Bone marrow (tissue), 2 donors: ENCODE measurements at regions not wholly inside any gene's neighbourhood (a gene's known extent, or its start where the extent isn't known, plus 50 kb on each side); places are given as distances from the start of the nearest gene placed in this dataset.
A peak's percentile ranks its signal among the peaks of the same experiment; 100 is the strongest.
"Not testable (repeated sequence)": the region's sequence is repeated elsewhere in the genome, so short reads cannot be mapped to it uniquely, and the experiment has no call there.

Experiments used
- DNase-seq, 2 donors: peaks; one replicate each; lab custom pipeline; 2025; lab: John Stamatoyannopoulos, UW

GRCh38 chr13:94902722-94903407, 190.5 kb upstream of the SOX21 start:
- no peak for DNase-seq

- DNase-seq, result no peak
These were observed 188.7 kb upstream of the SOX21 start for GRCh38 chr13:94901070-94901469.

DNA sequence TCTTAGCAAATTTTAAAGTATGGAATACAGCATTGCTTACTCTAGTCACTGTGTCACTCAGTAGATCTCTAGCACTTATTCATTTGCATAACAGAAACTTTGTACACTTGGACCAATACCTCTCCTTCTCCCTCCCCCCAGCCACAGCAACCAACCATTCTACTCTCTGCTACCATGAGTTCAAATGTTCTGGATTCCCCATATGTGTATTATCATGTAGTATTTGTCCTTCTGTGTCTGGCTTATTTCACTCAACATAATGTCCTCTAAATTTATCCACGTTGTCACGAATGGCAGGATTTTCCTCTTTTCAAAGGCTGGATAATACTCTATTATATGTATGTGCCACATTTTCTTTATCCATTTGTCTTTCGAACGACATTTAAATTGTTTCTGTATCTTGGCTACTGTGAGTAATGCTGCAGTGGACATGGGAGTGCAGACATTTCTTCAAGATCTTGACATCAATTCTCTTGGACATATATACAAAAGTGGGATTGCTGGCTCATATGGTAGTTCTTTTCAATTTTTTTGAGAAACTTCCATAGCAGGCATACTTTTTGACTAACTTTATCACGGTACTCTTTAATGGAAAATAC, 184.5 kb upstream of the SOX21 start:
- no peak for DNase-seq

GRCh38 chr13:94896238-94896637, 183.9 kb upstream of the SOX21 start:
- no peak for DNase-seq

- no peak for DNase-seq
These were observed 173.8 kb upstream of the SOX21 start for GRCh38 chr13:94886191-94886590.

- DNase-seq, result no peak
These were observed 168.1 kb upstream of the SOX21 start for GRCh38 chr13:94880463-94880862.

DNA sequence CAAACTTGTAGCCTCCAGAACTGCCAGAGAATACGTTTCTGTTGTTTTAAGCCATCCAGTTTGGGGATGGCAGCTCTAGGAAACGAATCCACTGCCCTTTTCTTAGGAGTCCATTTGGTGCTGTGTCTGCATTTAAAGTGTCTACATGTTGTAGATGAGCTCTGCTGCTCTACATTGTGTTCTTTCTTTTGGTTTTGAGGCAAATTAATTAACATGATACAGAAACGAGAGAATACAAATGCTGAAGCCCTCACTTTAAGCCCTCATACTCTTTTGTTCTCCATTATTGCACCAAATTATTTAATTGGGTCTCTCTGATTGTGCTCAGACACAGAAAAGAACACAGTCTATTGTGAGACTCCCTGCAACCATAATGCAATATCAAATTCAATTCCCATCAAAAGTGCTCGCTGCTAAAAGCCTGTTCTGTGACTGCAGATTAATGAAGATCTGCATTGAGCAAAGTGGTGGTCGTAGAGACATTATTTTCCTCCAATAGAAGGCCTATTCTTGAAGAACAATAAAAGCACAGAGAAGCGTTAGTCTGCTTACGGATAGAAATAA, 166.3 kb upstream of the SOX21 start:
- DNase-seq, result no peak

- DNase-seq, result no peak
These were observed 152.1 kb upstream of the SOX21 start for GRCh38 chr13:94864474-94864873.

DNA sequence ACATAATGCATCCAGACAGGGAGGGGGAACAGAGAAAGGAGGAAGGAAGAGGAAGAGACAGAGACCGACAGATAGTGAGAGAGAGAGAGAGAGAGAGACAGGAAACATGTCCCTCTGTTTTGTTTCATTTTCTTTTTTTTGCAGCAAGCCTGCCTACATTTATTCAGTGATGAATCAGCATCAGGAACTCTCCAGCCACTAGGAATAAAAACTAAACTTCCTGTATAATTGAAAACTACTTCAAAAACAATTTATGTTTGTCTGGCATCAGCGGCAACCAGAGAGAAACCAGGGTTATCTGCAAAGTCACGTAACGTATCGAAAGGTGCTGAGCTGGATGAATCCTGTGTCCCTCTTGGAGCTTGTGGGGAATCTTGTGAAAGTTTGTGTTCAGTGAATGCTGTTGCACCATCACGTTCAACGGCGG, 148.6 kb upstream of the SOX21 start:
- peak in 1 of 2 donors; percentile 68 for DNase-seq

DNA sequence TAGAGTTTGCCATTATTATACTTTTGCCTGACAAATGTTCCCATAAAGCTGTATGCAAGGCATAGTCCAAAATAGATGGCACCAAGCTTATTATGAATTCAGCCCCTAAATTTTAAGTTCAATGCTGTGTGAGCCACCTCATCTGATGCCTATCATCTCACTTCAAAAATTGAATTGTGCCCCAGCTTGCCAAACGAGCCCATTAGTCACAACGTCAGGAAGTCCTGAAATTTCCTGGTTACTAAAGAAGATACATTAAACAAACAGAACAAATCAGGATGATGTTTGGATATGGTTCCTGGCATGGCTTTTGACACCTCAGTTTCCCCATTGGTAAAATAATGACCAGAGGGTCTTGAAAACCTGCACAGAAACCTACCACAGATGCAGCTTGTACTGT, 147.5 kb upstream of the SOX21 start:
- no peak for DNase-seq

DNA sequence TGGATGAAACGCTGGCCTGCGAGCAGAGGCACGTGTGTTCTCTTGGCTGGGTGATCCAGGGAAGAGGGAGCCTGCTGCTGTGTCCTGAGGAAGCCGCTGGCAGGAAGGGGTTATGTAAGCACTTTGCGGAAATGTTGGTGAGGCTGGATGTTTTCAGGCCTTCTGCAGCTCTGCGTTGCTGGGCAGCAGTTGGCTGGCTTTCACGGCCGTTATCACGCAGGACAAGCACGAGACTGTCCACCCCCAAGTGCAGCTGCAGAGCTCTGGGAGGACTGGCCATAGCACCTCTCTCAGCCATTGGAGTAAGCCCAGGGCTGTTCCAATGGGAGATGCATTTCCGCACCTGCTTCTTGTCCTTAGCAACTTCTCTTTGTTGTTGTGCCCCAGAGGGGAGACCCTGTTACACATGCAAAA, 146.9 kb upstream of the SOX21 start:
- no peak for DNase-seq

GRCh38 chr13:94858856-94859255, 146.5 kb upstream of the SOX21 start:
- DNase-seq, result no peak

- no peak for DNase-seq
These were observed 142.3 kb upstream of the SOX21 start for GRCh38 chr13:94854688-94855087.

- DNase-seq, result no peak
These were observed 139.2 kb upstream of the SOX21 start for GRCh38 chr13:94851576-94851975.

- DNase-seq, result no peak
These were observed 136.9 kb upstream of the SOX21 start for GRCh38 chr13:94849254-94849653.

DNA sequence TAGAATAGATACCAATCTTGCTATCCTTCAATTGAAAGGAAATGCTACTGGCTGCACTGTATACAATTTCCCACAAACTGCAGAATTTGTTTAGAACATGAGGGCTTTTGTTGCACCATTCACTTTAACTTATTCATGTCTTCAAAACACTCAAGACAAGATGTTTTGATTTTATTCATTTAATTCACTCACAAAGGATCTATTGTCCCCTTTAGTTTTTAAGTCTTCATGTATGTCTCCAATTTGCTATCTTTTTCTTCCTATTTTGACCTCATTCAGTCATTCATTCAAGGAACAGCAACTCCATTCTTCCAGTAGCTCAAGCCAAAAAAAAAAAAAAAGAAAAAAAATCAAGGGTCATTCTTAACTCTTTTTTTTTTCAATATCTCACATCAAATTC, 130.6 kb upstream of the SOX21 start:
- no peak for DNase-seq

DNA sequence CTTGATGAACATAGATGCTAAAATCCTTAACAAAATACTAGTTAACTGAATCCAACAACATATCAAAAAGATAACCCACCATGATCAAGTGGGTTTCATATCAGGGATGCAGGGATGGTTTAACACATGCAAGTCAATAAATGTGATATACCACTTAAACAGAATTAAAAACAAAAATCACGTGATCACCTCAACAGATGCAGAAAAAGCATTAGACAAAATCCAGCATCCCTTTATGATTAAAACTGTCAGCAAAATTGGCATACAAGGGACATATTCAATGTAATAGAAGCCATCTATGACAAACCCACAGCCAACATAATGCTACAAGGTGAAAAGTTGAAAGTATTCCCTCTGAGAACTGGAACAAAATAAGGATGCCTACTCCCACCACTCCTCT, 124.7 kb upstream of the SOX21 start:
- DNase-seq, result not testable (repeated sequence)

GRCh38 chr13:94829837-94830365, 117.6 kb upstream of the SOX21 start:
- no peak for DNase-seq

GRCh38 chr13:94829185-94829836, 117.0 kb upstream of the SOX21 start:
- no peak for DNase-seq

- DNase-seq, result no peak
These were observed 115.2 kb upstream of the SOX21 start for GRCh38 chr13:94827566-94827965.

- no peak for DNase-seq
These were observed 113.2 kb upstream of the SOX21 start for GRCh38 chr13:94825507-94825906.

DNA sequence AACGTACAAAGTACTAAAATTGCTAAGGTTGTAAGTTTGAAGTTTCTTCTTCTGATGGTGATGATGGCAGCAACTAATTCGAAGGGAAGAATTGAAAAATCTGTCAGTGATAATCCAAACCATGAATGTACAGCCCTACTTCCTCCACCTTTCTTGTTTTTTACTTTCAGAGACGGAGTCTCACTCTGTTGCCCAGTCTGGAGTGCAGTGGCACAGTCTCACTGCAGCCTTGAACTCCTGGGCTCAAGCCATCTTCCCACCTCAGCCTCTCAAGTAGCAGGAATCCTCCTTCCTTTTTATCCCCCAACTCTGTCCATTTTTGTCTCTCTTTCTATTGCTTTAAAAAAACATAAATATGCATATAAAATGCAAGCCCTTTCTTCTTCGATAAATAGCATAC, 112.3 kb upstream of the SOX21 start:
- DNase-seq, result no peak

DNA sequence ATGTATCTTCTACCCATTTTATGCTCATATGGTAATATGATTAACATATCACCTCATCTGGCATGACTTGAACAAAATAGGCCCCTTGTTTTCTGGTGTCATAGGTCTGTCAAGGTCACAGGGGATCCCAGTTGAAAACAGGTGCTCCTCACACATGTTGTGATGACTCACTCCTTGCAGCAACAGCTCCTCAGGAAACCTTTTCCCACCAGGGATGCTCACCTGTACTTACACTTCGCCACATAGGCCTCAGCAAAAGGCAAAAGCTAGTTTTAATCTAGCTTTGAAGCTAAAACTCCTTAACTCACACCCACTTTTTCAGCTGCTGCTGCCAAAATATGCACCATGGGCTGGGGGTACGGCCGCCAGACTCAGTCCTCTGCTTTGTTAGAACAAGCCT, 110.0 kb upstream of the SOX21 start:
- DNase-seq, result no peak
